NCI-H128 (cell line): ENCODE measurements at regions not wholly inside any gene's neighbourhood (a gene's known extent, or its start where the extent isn't known, plus 50 kb on each side); places are given as distances from the start of the nearest gene placed in this dataset.

Source experiments
- DNase-seq: peaks from one replicate; lab custom pipeline; 2025; ENCODE audit not compliant: unreplicated experiment; lab: John Stamatoyannopoulos, UW

DNA sequence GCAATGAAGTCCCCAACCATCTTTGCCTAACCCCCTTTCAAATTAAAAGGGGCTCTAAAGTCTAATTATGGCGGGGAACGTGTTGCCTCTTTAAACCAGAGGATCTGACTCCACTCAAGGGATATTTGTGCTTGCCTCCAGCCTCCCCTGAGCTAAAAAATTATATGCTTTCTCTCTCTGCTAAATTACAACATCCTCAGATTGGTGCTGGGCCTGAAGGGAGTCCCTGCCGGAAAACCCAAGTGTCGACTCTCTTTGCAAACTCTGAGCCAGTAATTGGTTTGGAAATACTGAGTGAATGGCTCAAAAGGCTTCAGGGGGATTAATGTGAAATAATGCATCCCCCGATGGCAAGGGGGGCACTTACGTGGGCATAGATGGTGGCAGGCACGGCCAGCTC lies 208.5 kb upstream of the TNRC6C start:
- DNase-seq: no peak

DNA sequence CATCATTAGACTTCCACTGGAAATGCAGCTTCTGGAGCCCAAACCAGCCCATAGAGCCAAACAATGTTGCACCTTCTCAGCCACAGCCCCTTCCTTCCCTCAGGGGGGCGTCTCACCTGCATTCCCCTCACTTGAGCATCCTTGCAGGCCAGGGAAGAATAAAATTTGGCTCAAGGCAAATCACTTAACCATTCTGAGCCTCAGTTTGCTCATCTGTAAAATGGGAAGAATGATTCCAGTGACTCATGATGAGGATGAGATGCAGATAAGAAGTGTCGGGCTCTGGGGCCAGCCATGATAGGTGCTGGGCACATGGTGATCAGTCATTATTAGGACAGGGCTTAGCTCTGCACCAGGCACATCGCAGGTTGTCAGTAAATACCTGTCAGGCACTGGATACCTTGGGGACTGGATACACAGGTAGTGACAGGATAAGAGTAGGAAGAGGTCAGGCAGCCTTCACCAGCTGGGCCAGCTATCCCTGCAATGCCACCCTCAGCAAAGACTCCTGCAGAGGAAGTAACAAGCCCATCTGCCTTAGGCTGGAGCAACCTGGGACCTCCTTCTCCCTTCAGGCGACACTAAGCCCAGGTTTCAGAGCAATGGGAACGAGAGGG lies 208.0 kb upstream of the TNRC6C start:
- no peak for DNase-seq

DNA sequence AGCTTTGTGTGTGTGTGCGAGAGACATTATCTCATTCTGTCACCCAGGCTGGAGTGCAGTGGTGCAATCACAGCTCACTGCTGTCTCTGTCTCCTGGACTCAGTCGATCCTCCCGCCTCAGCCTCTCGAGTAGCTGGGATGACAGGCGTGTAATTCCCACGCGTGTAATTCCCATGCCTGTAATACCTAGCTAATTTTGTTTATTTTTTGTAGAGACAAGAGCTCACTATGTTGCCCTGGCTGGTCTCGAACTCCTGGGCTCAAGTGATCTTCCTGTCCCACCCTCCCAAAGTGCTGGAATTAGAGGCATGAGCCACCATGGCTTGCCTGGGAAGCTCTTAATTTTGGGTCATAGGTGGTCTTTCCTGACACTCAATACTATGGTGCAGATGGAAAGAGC lies 205.3 kb upstream of the TNRC6C start:
- no peak for DNase-seq

DNA sequence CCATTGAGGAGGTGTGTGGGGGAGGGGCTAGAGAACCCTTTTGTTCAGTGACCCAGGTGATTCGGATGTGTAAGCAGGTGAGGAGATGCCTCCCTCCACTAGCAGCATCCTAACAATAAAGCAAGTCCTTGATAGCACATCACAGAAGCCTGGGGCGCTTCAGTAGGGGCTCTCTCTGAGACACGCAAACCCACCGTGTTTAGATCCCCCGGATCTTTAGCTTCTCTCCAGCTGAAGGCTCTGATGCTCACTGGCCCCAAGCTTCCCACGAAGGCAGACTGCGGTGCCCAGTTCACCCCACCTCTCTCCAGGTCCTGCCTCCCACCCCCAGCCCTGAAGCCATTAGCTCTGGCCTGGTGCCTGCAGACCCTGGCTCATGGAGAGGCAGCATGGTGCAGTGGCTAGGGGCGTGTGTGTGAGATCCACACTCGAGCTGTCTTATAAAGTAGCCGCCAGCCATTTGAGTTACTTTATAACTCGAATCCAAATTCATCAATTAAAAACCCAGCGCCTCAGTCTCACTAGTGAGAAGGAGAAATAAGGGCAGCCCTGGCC lies 204.7 kb upstream of the TNRC6C start:
- DNase-seq: no peak

DNA sequence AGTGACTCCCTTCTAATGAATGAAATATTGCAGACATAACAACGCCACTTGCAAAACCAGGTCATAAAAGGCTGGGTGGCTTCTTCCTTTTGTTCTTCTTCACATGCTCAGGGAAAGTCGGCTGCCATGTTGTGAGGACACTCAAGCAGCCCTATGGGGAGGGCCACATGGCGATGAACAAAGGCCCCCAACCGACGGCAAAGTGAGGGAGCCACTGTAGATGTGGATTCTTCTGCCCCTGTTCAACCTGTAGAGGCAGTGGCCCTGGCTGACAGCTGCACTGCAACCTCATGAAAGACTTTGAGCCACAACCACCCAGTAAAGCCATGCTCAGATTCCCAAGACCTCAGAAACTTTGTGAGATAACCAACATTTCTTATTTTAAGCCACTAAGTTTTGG lies 203.5 kb upstream of the TNRC6C start:
- no peak for DNase-seq

DNA sequence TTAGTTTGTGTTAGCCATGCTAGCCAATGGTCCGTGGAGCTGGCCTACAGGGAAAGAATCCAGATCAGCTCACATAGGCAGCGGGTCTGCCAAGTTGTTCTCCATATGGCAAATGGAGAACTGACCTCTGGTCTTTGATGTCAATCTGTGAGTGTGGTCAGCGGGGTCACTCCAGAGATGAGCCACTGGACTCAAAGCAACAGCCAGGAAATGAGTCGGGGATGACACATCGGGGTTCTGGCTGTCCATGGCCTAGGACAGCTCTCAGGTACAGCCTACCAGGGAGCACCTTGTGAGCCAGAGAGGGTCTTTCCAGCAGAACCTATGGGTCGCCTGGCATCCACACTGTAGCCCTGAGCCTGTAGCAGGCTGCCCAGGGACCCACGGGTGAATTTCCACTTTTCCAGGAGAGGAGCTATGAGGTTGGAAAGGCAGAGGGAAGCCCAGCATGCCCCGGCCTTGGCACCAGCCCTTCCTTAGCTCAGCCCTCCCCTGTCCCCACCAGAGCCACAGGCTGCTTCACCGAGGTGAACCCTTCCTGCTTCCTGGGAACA lies 203.0 kb upstream of the TNRC6C start:
- no peak for DNase-seq

DNA sequence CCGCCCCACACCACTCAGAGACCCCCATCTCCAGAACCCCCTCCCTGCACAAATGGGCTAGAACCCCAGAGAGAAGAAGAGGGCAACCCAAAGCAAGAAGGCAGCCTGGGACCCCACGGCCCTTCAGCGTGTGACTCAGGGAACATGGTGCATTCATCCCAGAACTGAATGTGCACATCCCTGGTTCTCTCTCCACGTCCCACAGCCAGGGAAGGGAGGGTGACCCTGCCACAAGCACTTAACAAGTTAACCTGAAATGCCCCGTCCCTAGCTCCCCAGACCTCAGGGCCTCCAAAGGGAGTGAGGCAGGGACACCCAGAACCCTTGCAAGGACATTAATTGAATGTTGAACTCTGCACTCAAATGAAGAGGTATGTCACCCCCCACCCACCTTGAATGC lies 202.5 kb upstream of the TNRC6C start:
- DNase-seq: no peak

DNA sequence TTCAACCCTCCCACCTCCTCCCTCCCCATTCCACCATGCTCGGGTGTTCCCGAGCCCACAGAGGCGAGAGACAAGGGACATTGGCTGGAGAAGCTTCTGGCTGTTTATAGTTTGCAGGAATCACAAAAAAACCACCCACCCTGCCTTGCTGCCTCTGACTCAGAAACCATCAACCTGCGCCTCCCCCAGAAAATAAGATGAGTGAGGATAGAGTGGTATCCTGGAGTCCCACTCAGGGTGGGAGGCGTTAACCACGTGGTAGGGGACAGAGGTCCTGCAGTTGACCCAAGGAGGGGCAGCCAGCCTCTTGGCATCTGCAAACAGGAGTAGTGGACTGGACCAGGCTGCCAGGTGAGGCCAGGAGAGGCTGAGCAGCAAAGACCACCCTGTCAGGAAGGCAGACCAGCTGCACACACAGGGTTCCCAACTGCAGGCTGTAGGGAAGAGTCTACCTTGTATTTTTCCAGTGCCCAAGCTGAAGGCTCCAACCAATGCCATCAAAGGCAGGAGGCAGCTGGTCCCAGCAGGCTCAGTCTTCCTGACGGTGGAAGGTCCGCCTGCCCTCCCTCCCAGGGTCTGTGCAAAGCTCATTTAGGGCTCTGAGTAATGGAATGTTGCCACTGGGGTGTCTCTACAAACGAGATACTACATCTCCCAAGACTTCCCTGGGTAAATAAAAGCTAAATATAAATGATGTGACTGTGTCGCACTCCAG lies 201.5 kb upstream of the TNRC6C start:
- DNase-seq: no peak

DNA sequence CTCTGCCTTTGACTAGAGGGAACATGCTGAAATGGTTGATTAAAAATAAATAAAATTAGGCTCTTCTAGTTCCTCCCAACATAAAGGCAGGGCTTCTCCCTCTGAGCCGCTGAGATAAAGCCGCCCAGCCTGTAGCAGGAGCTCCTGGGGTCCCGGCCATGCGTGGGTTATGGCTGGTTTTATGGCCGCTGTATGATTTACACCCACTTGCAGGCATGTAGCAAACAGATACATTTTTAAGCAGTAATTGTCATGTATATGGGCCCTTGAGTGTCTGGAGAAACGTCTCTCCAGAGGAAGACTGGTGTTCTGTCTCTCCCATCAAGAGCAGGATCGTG lies 201.0 kb upstream of the TNRC6C start:
- no peak for DNase-seq

DNA sequence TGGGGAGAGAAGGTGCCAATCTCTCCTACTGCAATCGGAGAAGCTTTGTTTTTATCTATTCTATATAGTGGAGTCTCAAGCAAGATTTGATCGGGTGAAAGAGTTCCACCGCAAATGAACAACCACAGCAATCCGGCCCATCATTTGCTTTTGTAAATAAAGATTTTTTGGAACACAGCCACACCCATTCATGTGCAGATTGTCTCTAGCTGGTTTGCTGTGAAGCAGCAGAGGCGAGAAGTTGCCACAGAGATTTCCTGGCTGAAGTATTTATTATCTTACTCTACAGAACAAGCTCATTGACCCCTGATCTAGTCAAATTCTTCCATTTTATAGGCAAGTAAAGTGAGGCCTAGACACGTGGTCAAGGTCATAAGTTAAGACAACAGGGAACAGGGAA lies 195.5 kb upstream of the TNRC6C start:
- DNase-seq: no peak

DNA sequence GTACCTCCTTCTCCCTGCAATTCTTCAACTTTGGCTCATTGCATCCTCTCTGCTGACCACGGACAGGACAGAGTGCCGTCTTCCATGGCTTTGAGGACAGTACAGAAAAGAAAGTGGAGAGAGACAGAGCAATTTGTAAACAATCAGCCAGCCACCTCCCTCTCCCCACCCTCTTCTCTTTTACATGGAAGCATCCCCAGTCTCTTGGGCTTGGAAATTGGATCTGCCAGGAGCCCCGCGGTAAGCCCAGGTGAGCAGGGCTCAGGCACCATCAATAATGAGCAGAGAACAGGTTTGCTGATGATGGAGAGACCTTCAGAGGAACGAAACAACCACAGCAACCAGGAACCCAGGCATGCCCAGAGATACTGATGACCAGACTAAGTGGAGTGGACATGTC lies 194.9 kb upstream of the TNRC6C start:
- DNase-seq: no peak

DNA sequence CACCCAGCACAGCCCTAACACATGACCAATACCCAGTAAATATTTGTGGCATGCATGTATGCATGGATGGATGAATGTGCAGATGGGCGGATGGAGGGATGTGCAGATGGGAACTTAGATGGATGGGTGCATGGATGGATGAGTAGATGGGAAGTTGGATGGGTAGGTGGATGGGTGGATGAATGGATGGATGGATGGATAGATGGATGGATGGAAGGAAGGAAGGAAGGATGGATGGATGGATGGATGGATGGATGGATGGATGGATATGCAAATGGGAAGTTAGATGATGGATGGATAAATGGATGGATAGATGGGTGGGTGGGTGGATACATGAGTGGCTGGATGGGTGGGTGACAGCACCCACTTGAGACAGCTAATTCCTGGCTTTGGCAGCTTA lies 193.2 kb upstream of the TNRC6C start:
- DNase-seq: no peak

DNA sequence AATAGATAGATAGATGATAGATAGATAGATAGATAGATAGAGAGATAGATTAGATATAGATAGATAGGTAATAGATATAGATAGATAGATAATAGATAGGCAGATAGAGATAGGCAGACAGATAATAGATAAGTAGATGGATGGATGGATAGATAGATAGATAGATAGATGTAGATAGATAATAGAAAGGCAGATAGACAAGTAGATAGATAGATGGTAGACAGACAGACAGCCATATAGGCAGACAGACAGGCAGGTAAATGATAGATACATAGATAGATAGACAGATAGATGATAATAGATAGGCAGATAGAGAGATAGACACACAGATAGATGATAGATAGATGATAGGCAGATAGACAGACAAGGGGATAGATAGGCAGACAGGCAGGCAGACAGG lies 191.4 kb upstream of the TNRC6C start:
- no peak for DNase-seq

DNA sequence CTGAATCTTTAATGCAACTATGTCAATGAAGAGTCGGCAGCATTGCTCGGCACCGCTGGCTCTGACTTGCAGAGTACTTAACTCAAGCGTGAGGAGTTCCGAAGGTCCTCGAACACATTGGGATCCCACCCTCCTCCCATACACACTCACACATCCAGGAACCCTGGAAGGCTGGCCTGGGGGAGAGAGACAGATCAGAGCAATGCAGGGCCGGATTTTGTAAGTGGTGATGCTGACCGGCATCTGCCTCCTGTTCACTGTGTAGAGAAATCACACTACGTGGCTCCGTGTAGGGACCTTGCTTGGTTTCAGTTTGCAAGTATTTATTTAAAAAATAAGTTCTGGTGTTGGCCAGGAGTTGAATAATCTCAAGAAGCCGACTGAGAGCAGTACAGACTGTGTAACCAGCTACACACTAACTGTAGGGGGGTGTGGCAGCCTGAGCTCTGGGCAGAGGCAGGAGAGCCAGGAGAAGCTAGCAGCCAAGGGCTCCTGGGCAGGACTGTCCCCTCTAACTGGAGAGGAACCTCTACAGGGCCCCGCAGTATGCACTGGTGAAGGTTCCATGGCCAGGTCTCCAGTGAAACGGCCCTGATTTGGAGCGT lies 190.2 kb upstream of the TNRC6C start:
- no peak for DNase-seq

DNA sequence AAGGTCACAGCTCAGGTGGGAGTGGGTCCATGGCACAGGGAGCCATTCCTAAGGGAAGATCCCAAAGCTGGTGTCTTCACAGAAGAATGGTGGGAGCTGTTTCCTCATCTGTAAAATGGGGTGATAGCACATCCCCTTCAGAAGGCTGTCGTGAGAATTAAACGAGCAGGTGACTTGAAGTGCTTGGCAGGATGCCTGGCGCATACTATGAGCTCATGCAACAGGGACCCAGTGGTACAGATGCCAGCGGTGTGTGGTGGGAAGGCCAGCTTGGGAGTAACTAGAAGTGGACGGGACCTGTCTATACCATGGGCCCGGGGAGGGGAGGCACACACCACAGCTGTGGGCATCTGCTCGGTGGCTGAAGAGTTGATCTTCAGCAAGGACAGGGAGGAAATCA lies 189.3 kb upstream of the TNRC6C start:
- no peak for DNase-seq

DNA sequence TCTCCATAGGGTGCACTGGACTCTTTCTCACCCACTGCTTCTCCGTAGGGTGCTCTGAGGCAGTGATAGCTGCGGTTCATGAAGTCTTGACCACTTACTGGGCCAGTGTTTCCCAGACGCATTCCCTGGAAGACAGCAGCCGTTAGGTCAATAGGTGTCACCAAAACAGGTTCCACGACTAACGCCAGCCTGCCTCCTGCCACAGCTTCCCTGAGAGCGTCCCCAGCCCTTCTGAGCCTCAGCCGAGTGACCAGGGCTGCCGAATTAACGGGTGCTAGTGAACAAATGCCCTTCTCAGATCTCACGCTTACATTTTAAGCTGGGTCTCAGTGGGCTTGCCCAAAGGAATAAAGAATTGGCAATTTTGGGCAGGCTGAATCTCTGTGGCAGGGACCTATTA lies 188.7 kb upstream of the TNRC6C start:
- no peak for DNase-seq

DNA sequence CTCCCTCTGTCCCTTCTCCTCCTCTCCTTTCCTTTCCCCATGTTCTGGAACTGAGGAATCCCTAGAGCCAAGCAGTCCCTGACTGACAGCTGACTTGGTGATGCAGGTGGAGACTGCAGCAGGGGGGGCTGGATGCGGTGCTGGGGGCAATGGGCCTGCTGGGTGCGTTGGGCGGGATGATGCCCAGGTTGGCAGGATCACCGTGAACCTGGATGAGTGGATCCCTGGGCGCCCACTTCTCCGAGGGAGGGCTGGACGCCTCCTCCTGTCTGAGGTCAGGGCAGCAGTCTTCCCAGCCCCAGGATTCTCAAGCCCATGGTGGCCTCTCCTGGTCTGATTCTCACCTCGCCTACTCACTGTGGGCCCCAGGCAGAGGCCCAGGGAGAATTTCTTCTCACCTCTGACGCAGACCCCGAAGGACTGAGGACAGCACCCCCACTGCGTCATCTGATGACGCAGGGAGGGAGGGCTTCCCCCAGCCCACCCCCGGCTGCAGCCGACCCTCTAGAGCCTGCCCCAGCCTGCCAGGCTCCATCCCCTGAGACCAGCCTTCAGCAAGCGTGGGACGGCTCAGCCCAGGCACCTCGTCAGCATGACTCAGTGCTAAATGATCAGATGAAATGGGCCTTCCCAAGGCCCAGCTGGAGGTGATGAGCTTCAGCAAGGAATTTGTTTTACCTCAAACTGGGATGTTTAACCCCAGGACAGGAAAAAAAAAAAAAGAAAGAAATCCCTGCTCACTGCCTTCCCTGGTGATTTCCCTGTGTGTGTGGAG lies 188.0 kb upstream of the TNRC6C start:
- DNase-seq: no peak

DNA sequence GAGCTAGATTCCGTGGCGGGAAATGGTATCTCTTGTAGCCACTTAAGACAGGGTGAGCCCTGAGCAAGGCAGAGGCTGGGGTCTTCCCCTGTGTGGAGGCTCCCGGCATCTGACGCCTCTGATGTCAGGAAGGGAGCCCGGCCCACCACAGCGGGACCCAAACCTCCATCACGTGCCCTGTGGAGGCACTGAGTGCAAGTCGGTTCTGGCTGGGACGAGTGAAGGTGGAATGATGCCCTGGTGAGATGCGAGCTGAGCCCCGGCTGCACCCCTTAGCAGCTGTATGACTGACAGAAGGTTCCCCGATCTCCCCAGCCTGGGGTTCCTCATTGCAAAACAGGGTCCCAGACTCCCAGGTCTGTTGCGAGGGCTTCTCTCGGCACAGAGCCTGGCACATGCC lies 187.4 kb upstream of the TNRC6C start:
- DNase-seq: no peak

DNA sequence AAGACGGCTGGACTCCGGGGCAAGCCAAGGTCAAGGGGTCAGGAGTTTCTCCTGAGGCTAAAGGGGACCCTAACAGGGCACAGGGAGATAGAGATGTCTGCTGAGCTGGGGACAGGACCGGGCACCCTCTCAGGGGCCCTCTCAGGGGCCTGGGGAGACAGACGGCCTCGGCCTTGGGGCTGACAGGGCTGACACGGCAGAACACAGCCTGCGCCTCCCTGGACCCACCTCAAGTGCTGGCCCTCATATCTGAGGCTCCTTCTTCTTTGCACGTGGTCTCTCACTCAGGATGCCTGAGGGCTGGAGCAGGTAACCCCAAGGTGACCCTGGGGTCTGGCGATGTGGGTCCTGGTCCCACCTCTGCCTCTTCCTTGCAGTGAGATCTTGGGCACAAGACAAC lies 186.9 kb upstream of the TNRC6C start:
- no peak for DNase-seq

DNA sequence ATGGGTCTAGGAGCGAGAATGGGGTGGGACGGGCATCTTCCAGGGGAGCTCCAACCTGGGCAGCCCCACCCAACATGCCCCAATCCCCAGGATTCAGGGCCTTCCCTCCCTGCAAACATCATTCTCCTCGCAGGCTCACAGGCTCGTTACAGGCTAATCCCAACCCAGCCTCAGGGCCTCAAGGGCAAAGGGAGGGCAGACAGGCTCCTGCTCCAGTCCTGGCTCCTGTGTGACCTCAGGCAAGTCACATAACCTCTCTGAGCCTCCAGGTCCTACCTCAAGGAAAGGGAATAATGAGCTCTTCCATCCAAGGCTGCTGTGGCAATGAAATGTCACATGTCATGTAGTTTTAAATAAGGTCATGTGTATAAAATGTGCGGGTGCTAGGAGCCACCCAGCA lies 186.5 kb upstream of the TNRC6C start:
- DNase-seq: no peak

DNA sequence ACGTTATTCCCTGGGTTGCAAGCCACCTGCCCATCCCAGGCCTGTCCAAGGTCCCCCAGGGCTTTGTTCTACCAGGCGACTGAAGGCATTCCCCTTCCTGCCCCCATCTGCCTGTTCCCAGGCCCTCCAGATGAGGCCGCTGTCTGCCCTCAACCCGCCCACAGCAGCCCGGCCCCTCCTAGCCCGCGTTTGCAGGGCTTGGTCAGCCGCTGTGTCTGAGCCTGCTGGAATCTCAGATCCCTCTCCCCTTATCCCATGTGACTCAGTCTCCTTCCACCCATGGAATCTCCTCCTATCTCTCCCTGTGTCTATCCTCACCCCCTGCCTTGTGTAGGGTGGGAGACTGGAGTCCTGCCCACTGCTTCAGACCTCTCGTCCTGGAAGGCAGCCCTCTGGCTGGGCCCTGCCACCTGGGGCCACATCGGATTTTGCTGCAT lies 186.0 kb upstream of the TNRC6C start:
- DNase-seq: no peak
